Non-pigmented ciliary epithelial cell (primary cell): ENCODE measurements at regions not wholly inside any gene's neighbourhood (a gene's known extent, or its start where the extent isn't known, plus 50 kb on each side); places are given as distances from the start of the nearest gene placed in this dataset.

Experiments used
- DNase-seq: peaks from one replicate; pipeline ENCODE4 v3.0.0-alpha.2; 2010; ENCODE audit warnings: low read depth

DNA sequence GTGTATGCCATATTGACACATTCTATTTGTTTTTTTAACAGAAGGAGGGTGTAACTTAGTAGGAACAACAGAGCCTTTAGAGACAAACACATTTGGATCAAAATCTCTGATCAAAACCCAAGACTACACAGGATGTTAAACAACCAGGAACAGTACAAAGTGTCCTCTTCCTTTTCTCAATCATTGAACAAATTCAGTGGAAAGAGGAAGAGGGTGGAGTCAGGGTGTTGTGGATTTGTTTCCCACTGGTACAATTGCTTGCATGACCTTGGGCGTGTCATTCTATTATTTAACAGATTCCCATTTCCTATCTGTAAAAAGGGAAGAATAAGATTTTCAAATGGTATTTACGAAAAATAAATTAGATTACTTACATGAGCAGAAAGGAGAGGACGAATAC, 1162.8 kb upstream of the PRKX start:
- no peak for DNase-seq

DNA sequence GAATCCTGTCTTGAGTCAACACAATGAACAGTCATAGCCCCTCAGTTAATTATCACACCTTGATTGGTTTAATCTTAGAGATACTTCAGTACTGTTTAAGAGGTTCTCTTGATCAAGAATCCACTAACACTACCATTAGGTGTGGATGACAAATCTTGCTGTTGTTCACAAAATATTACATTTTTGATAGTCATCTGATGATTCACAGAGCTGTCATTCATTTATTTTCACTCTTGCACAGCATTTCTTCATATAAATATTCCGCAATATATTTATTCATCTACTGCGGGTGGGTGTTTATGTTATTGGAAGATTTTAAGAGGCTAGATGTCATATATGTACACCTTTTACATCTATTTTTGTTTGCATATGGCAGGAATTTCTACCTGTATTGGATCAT, 1138.1 kb upstream of the PRKX start:
- DNase-seq, result no peak

DNA sequence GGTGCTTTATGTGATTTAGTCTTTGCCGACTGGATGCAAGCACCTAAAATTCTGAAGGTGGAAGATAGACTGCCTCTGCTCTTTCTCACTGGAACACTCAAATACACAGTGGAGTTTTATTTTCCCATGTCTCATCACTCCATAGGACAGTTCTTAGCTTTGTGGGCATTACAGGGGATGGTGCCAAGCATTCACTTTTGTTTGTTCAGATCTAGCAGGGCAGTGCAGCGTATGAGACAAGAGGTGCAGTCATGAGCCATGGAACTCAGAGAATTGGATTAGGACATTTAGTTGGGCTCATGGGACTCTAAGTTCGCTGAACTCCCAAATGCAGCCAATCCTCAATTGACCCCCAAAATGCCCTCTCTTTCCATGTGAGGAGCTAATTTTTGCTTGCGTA, 1136.9 kb upstream of the PRKX start:
- no peak for DNase-seq

DNA sequence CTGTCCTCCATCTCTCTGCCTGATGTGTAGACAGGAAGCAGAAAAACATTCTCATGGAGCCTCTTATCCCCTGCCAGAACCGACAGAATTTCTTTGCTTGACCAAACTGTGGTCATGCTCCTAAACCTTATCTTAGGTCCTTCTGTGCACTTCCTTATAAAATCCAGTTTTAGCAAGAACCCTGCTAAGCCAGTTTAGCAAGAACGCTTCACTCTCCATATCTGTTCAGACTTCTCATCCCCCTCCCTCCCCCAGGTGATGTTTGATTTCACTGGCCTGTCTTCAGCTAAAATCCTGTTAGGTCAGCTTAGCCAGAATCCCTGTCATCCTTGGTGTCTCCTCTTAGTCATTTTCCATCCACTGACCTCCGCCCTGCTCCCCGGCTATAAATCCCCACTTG, 1130.9 kb upstream of the PRKX start:
- no peak for DNase-seq

DNA sequence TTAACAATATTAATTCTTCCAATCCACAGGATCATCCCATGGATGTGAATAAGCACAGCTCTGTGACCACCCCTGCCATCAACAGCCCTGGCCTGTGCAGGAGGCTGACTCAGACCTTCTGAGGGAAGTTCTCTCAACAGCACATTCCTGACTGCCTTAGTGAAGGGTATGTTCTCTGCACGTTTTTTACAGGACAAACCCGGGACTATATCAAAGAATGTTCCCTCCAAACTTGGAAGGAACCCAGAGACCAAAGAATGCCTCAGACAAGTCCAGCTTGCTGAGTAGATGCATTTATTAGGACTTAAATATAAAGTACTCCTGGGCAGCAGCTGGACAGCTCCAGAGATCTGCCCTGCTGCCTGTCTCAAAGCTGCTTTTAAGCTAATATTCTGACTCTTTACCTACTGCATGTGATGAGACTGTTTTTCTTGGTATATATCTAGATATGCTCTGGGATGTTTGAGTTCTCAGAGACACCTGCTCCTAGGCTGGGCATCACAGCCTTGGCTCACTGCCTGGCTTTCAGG, 1127.8 kb upstream of the PRKX start:
- peak; percentile 3 for DNase-seq

DNA sequence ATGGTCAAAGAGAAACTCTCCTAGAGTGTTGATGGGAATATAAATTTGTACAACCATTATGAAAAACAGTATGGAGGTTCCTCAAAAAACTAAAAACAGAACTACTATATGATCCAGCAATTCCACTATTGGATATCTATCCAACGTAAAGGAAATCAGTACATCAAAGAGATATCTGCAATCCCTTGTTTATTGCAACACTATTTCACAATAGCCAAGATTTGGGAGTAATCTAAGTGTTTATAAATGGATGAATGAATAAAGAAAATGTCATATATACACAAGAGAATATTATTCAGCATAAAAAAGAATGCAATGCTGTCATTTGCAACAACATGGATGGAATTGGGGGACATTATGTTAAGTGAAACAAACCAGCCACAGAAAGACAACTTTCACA, 1118.1 kb upstream of the PRKX start:
- no peak for DNase-seq

DNA sequence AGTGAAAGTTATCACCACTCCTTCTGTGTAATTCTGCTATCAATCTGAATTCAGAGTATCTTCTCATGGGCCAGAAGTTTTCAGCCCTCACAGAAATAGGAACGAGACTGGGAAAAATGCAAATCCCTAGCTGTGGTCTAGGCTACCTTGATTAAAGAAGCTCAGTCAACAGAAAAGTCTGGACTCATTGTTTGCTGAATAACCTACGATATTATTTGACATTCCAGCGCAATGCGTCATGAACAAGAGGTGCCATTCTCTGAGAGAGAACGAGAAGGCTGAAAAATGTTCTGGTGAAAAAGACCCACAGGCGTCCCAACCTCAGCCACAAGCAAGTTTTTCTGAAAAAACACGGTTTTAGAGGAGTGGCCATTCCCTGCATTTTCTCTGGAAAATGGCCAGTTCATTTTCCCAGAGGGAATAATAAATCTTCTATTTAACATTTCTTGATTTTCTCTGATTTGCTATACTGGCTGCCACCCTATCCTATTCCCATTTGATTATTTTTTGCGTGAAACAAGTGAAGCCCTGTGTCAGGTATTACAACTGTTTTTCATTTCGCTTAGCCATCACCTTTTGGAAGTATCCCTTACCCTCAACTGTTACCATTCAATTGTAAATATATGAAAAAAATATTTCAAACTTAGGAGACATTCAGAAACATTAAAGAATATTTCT, 1117.6 kb upstream of the PRKX start:
- DNase-seq, result no peak

DNA sequence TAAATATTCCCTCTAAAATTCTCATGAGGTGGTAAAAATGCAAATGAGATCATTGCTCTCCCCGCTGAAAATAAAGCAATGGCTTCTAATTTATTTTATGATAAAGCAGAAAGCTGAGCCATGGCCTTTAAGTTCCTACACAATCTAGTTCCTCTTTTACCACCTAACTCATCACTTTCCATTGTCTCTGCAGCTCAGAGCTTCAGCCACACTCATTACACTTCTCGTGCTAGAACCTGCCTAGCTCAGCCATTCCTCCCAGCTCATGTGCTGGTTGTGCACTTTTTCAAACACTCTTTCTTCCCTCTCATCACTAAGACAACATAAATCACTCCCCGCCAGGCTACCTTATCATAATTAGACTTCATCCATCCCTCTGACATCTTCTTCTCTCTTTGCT, 1112.1 kb upstream of the PRKX start:
- no peak for DNase-seq

DNA sequence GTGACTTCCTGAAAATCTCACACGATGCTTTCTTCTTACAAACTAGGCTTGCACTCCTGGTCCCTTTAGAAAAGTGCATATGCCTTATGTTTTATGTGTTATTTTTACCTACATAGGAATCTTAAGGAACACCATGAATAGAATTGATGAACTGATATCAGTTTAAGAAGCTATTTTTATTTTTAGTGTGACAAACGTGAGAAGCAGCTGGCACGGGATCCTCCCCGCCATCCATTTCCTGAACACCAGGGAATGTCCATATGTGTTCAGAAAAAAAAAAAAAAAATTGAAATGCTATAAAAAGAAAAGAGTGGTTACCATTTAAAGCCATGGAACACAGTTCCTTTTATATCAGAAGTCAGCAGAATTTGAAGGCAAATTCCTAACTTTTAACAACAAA, 1096.1 kb upstream of the PRKX start:
- no peak for DNase-seq

DNA sequence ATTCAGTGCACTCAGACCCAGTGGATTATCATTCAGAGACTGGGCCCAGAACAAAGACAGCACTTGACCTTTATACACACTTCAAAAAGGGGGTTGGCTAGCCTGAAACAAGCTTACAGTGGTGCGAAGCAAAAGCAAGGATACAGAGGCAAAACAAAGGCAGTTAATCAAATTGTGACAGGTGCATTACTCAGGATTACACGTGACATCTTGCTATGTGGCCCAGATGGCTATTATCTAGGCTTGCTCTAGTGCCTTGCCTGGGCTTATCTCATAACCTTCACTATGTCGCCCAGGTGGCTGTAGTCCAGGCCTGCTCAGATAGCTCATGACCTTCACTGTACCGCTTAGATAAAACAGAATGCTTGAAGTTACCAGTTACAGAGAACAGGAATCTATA, 1092.1 kb upstream of the PRKX start:
- DNase-seq, result no peak

DNA sequence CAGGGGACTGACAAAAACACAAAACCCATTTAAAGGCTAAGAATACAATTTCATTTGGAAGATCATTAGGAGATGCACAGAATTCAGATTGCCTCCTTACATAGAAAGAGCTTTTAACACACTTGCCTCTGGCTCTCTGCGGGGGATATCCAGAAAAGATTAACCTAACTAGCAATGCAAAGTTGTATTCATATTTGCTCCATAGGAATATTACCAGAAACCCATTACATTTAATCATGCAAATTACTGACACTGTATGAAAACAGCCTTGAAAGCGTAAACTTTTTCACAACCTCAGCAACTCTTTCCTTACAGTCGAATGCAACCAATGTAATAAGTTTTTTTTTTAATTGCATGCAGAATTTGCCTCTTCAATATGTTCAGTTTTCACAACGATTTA, 1087.3 kb upstream of the PRKX start:
- no peak for DNase-seq

DNA sequence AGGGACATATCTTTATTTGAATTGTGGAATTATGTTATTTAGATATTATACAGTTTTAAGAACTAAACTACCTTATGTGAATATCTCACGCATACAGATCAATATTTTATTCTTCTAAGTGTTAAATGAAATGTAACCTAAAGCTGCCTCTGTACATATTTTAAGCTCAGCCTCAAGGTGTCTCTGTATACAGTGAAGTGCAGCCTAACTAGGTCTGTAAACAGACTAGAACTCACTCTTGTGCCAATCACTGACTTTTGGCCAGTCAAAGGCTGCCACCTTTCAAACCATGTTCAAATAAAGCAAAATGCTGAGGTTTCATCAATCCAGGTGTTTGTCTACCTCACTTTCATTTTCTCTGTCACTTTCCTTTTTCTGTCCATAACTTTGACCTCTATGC, 1074.5 kb upstream of the PRKX start:
- DNase-seq, result no peak

DNA sequence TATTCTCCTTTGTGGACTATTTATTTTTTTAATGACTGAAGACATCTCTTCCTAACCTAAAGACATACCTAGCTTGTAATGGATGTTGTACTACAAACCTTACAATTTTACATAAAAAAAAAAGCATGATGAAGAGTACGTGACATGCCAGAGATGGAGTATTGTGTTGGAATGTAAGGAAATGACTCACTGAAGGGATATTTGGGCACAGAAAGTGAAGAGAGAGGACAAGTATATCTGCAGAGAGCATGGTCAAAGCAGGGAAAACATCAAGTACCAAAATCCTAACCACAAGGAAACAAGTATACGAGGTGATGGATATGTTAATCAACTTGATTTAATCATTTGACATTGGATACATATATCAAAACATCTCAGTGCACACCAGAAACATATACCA, 1051.4 kb upstream of the PRKX start:
- peak; percentile 10 for DNase-seq

DNA sequence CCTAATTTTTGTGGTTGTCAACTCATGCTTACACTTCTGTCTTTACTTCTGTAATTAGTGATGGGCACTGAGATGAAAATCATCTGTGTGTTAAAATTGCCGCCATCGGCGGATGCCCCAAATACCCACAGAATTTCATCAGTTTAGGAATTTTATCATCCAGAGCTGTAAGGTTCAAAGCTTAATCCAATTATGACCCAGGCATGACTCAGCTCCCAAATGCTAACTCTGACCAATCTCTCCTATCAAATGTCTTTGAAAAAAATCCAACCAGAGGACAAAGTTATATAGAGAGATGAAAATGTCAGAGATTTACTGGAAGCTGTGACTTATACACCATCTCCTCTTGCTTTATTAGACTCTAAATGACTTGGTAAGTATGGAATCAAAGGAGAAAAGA, 1048.7 kb upstream of the PRKX start:
- DNase-seq, result no peak

DNA sequence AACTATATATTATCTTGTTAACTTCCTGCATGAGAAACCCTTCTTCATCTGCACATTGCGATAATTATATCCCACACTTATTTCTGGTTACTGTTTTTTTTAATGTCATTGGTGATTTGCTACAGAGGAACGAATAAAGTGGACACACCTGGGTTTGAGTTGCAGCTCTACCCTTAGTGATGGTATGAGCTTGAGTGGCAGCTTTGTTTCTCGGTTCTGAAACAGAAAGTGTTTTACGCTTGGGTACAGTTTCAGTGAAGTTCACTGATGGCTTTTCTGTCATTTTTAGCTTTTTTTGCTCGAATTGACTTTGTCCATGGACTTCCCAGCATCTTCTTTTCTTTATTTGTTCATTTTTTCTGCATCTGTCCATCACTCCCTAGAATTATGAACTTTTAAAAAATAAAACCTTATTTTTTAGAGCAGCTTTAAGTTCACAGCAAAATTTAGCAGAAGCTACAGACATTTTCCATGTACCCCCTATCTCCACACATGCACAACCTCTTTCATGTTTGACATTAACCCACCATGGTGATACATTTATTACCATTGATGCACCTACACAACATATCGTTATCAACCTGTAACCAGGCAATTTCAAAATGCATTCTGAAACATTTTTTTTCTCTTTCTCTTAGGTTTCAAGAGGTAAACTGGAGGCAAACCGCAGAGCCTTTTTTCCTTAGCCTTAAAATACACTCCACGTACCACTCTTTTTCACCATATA, 1041.6 kb upstream of the PRKX start:
- no peak for DNase-seq

DNA sequence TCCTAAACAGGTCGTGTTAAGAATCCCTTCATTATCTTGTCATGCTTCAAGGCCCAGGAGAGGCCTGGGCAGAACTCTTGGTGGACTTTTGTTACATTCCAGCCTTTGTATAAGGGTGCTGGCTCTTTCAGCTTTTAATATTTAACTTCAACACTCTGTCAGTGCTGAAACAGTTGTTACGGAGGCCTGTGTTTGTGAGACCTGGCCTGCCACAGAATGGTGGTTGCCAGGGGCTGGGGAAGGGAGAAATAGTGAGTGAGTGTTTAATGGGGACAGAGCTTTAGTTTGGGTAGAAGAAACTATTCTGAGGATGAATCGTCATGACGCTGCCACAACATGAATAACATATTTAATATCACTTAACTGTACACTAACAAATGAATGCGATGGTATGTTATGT, 1027.6 kb upstream of the PRKX start:
- no peak for DNase-seq

DNA sequence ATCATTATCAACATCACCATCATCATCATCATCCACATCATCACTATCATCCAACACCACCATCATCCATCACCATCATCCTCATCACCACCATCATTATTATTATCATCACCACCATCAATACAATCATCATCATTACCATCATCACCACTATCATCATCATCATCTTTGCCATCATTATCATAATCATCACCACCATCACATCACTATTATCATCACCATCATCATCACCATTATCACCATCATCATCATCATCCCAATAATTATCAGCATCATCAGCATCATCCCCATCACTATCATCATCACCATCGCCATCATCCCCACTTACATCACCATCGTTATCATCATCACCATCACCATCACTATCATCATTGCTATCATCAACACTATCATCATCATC, 1021.9 kb upstream of the PRKX start:
- DNase-seq, result no peak

DNA sequence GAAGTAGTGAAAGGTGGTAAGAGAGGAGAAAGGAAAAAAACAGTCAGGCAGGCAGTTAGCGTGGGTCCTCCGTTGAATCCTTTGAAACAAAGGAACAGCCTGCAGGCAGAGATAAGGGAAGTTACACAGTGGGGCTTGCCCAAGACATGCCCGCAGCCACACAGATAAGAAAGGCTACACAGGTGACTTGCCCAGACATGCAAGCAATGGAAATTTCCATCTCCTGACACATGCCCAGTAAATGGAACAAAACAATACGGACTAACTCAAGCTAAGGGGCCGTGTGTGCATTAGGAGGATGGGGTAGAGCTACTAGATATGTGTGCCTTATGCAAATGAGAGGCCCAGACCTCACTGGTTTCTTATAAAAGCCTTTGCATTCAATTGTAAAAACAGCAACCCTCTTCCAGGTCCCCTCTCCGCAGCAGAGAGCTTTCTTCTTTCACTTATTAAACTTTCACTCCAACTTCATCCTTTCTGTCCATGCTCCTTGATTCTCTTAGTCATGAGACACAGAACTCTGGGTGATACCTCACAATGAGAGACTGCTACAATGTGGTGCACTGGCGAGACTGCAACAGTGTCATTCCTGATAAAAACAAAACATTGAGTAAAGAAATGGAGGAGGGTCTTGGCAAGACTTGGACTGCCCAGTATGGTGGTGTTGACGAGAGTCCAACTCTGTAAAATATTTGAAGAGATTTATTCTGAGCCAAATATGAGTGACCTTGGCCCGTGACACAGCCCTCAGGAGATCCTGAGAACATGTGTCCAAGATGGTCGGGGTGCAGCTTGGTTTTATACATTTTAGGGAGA, 997.4 kb upstream of the PRKX start:
- DNase-seq, result peak; percentile 0

DNA sequence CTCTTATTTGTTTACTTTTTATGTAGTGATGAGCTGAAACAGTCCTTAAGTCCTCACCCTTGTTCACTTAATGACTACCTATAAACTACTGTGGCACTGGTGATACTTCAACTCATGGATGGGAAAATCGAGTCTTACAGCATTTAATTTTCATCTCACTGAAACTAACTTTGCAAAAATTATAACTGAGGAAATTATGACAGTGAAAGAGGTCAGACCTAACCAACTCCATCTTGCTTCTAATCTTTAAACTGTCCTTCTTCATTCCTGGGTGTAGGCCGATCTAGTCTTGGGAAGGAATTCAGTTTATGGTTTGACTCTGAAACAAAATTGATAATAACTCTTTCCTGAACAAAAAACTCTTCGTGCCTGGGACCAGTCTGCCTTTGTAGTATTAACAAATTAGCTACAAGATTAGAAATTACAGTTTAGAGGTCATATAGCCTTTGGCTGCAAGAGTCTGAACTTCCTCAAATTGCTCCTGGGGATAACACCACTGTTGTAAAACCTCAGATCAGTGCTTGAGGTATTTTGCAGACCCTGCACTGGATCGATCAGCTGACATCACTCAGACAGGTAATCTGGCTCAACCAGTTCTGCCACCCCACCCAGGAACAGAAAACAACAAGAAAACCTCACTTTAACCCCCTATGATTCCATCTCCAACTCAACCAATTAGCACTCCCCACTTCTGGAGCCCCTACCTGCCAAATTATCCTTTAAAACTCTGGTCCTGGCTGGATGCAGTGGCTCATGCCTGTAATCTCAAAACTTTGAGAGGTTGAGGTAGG, 995.7 kb upstream of the PRKX start:
- DNase-seq, result no peak

DNA sequence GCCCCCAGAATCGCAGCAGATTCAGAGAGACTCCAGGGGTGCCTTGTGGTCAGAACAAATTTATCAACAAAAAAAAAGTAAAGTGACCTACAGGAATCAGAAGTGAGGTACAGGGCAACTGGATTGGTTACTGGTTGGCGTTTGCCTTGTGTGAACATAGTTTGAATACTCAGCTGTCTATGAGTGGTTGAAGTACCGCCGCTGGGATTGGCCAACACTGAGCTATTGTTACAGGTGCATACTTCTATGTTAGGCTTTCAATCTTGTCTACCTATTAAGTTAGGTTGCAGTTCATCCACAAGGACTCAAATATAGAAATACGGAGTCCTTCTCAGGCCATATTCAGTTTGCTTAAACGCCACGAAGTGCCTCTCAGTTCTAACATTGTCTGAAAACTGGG, 993.5 kb upstream of the PRKX start:
- no peak for DNase-seq

DNA sequence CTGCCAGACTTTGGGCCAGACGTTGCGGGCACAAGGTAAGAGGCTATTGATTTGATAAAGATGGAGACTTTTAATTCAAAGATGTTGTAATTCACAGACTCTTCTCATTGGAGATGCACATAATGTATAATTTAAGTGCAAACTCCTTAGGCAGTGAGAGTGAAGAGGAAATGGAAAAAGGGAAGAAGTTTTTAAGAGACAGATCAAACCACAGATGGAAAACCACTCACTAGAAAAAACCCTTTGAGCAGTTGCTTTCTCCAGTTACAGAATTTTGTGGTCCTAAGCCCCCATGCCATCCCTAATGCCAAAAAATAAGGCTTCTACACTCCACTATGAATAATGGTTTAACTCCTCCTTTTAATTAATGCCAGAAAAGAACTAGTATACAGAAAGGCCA, 977.1 kb upstream of the PRKX start:
- no peak for DNase-seq

DNA sequence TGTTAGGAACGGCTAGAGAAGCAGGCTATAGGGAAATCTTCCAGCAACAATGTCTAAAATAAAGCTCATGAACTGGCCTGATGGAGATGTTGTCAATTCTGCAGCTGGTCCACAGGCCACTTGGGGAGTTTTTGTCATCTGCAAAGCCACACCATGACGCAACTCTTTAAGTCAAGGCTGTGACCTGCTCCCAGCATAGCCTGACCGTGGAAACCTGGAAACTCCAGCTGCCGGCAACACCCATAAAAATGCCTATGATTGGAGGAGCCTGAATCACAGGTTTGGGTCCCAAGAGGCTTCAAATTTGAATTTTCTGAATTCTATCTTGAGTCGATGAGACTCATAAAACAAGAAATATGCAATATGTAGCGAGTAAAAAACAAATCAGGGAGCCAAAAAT, 969.2 kb upstream of the PRKX start:
- no peak for DNase-seq
